Parathyroid adenoma (tissue), 2 donors: ENCODE measurements at regions not wholly inside any gene's neighbourhood (a gene's known extent, or its start where the extent isn't known, plus 50 kb on each side); places are given as distances from the start of the nearest gene placed in this dataset.

Experiments
- H2AFZ ChIP-seq: fragments of 300-600 bp; sonication (generic); one replicate; pipeline ENCODE4 v1.7.0; 2017; ENCODE audit warnings: antibody characterized with exemption, mild to moderate bottlenecking
- H3K27ac ChIP-seq: fragments of 300-600 bp; sonication (generic); one replicate; pipeline ENCODE4 v1.7.0; 2017
- H3K27me3 ChIP-seq: fragments of 300-600 bp; sonication (generic); one replicate; pipeline ENCODE4 v1.7.0; 2017; ENCODE audit warnings: low read length; ENCODE audit not compliant: control insufficient read depth, insufficient read depth
- H3K36me3 ChIP-seq: fragments of 300-600 bp; sonication (generic); one replicate; pipeline ENCODE4 v1.7.0; 2017; ENCODE audit warnings: low read length; ENCODE audit not compliant: control insufficient read depth, insufficient read depth
- H3K4me1 ChIP-seq: fragments of 300-600 bp; sonication (generic); one replicate; pipeline ENCODE4 v1.7.0; 2017; ENCODE audit warnings: control low read depth
- H3K4me2 ChIP-seq: fragments of 300-600 bp; sonication (generic); one replicate; pipeline ENCODE4 v1.7.0; 2017; ENCODE audit warnings: low read length
- H3K4me3 ChIP-seq: fragments of 300-600 bp; sonication (generic); one replicate; pipeline ENCODE4 v1.7.0; 2017; ENCODE audit warnings: low read depth, low read length
- H3K79me2 ChIP-seq: fragments of 300-600 bp; sonication (generic); one replicate; pipeline ENCODE4 v1.7.0; 2017; ENCODE audit warnings: control low read depth
- H3K9ac ChIP-seq: fragments of 300-600 bp; sonication (generic); one replicate; pipeline ENCODE4 v1.7.0; 2017; ENCODE audit warnings: mild to moderate bottlenecking
- H3K9me3 ChIP-seq: fragments of 300-600 bp; sonication (generic); one replicate; pipeline ENCODE4 v1.7.0; 2017; ENCODE audit warnings: low read length; ENCODE audit not compliant: control insufficient read depth
- CTCF ChIP-seq: fragments of 300-600 bp; sonication (generic); IDR thresholded peaks from one replicate; pipeline ENCODE4 v1.7.0; 2017; ENCODE audit warnings: antibody characterized with exemption, mild to moderate bottlenecking
- donor health status: primary hyperparathyroidism.

GRCh38 chr18:78629426-78629825 is 350.2 kb upstream of the SALL3 start:
- H2AFZ ChIP-seq: no peak overlapping the region

GRCh38 chr18:78630356-78630755 is 349.3 kb upstream of the SALL3 start:
- H2AFZ ChIP-seq: no peak overlapping the region
- no peak overlapping the region for H3K4me3 ChIP-seq
- H3K4me2 ChIP-seq: no peak overlapping the region
- no peaks in the 10 kb centered on the region for H3K79me2 ChIP-seq
- H3K36me3 ChIP-seq: no peaks in the 10 kb centered on the region
- no peaks in the 10 kb centered on the region for H3K27me3 ChIP-seq
- H3K27ac ChIP-seq: no peak overlapping the region
- H3K4me1 ChIP-seq: no peaks in the 10 kb centered on the region
- no peak for TF ChIP-seq CTCF
- H3K9me3 ChIP-seq: no peaks in the 10 kb centered on the region
- H3K9ac ChIP-seq: no peak overlapping the region

More at GRCh38 chr18:78629426-78629825, 350.2 kb upstream of the SALL3 start:
- Histone ChIP-seq H3K4me1 (no peaks in the 10 kb centered on the region), H3K36me3 (no peaks in the 10 kb centered on the region), H3K9me3 (no peaks in the 10 kb centered on the region), H3K79me2 (no peaks in the 10 kb centered on the region), H3K27ac (no peak overlapping the region), H3K27me3 (no peaks in the 10 kb centered on the region), H3K9ac (no peak overlapping the region), H3K4me3 (no peak overlapping the region), H3K4me2 (no peak overlapping the region)
- no peak for TF ChIP-seq CTCF

GRCh38 chr18:78630981-78631510 is 348.6 kb upstream of the SALL3 start:
- Histone ChIP-seq H3K27me3 (no peaks in the 10 kb centered on the region), H3K36me3 (no peaks in the 10 kb centered on the region), H3K9ac (no peak overlapping the region), H3K79me2 (no peaks in the 10 kb centered on the region), H3K27ac (no peak overlapping the region), H2AFZ (no peak overlapping the region), H3K4me3 (no peak overlapping the region), H3K4me2 (no peak overlapping the region), H3K9me3 (no peaks in the 10 kb centered on the region), H3K4me1 (no peaks in the 10 kb centered on the region)
- no peak for TF ChIP-seq CTCF

GRCh38 chr18:78632111-78632541 is 347.5 kb upstream of the SALL3 start:
- Histone ChIP-seq H3K79me2 (no peaks in the 10 kb centered on the region), H3K27ac (no peak overlapping the region), H3K4me1 (no peaks in the 10 kb centered on the region), H3K36me3 (no peaks in the 10 kb centered on the region), H2AFZ (no peak overlapping the region), H3K9me3 (no peaks in the 10 kb centered on the region), H3K9ac (no peak overlapping the region), H3K4me3 (no peak overlapping the region), H3K27me3 (no peaks in the 10 kb centered on the region), H3K4me2 (no peak overlapping the region)
- no peak for TF ChIP-seq CTCF

- no peak overlapping the region for H2AFZ ChIP-seq
- H3K27ac ChIP-seq: no peak overlapping the region
- H3K36me3 ChIP-seq: no peaks in the 10 kb centered on the region
- no peaks in the 10 kb centered on the region for H3K27me3 ChIP-seq
- no peak overlapping the region for H3K4me2 ChIP-seq
- H3K4me3 ChIP-seq: no peak overlapping the region
- no peaks in the 10 kb centered on the region for H3K9me3 ChIP-seq
- H3K4me1 ChIP-seq: no peaks in the 10 kb centered on the region
- H3K9ac ChIP-seq: no peak overlapping the region
- TF ChIP-seq CTCF: no peak
- no peaks in the 10 kb centered on the region for H3K79me2 ChIP-seq
These were observed 345.4 kb upstream of the SALL3 start for GRCh38 chr18:78634061-78634696.
